H1 (cell line): ENCODE measurements at regions not wholly inside any gene's neighbourhood (a gene's known extent, or its start where the extent isn't known, plus 50 kb on each side); places are given as distances from the start of the nearest gene placed in this dataset.

Source experiments
- CTCF ChIA-PET: fragments of 300-600 bp; sonication (Branson Sonifier 250); formaldehyde crosslinking; loops from one replicate; lab custom pipeline; 2021; ENCODE audit not compliant: partially characterized antibody; lab: Charles Lee
- POLR2A ChIA-PET: fragments of 300-600 bp; sonication (Branson Sonifier 250); formaldehyde crosslinking; loops from one replicate; lab custom pipeline; 2021; ENCODE audit warnings: inconsistent platforms; ENCODE audit not compliant: partially characterized antibody; lab: Charles Lee
- DNase-seq, 2 experiments: peaks; one replicate each; pipeline versions ENCODE4 v3.0.0 to v3.0.0-alpha.2; 2010 to 2022; ENCODE audit warnings: low spot score in 2 of 2, low read depth in 1 of 2, mixed read lengths in 1 of 2
- FAIRE-seq: peaks from 2 replicates; lab custom pipeline; 2011; peaks lifted over from hg19 to GRCh38; lab: Jason Lieb, UNC
- H2AFZ ChIP-seq: 2 replicates; pipeline ENCODE4 v1.8.1; 2012; ENCODE audit warnings: low read length, inconsistent platforms
- H2AK5ac ChIP-seq: 2 replicates; pipeline ENCODE4 v1.6.1; 2013; ENCODE audit warnings: low read depth, low read length
- H2BK120ac ChIP-seq: replicated peaks from 2 replicates; pipeline ENCODE3; 2013; ENCODE audit warnings: low read depth, low read length, inconsistent platforms
- H2BK12ac ChIP-seq: 2 replicates; pipeline ENCODE4 v1.6.1; 2013; ENCODE audit warnings: low read depth, low read length
- H2BK15ac ChIP-seq: 2 replicates; pipeline ENCODE4 v1.6.1; 2013; ENCODE audit warnings: low read length
- H2BK20ac ChIP-seq: 2 replicates; pipeline ENCODE4 v1.6.1; 2013; ENCODE audit warnings: low read length
- H2BK5ac ChIP-seq: 2 replicates; pipeline ENCODE4 v1.6.1; 2013; ENCODE audit warnings: low read depth, low read length
- H3K14ac ChIP-seq: 2 replicates; pipeline ENCODE4 v1.6.1; 2013; ENCODE audit warnings: inconsistent platforms; ENCODE audit not compliant: insufficient read length
- H3K18ac ChIP-seq: 2 replicates; pipeline ENCODE4 v1.6.1; 2013; ENCODE audit warnings: low read length; ENCODE audit errors: extremely low read depth
- H3K23ac ChIP-seq: 2 replicates; pipeline ENCODE4 v1.6.1; 2013; ENCODE audit warnings: inconsistent platforms; ENCODE audit not compliant: insufficient read length
- H3K23me2 ChIP-seq: 2 replicates; pipeline ENCODE4 v1.6.1; 2013; ENCODE audit warnings: low read depth, low read length
- H3K27ac ChIP-seq: 2 replicates; pipeline ENCODE4 v1.6.1; 2011; ENCODE audit warnings: low read depth, low read length, inconsistent platforms
- H3K27me3 ChIP-seq, 4 experiments: replicated peaks in 1 of 4; 1 replicate in 1 of 4; 2 replicates in 3 of 4; pipeline versions ENCODE4 v1.6.1 to v1.8.1; 2011 to 2013; ENCODE audit warnings: low read length in 3 of 4, mild to moderate bottlenecking in 3 of 4, inconsistent platforms in 2 of 4, mixed read lengths in 2 of 4, moderate library complexity in 1 of 4; ENCODE audit not compliant: control insufficient read depth in 3 of 4, insufficient read depth in 3 of 4; ENCODE audit errors: extremely low read depth in 1 of 4
- H3K36me3 ChIP-seq, 4 experiments: 2 replicates each; pipeline versions ENCODE4 v1.6.1 to v1.8.1; 2011 to 2013; ENCODE audit warnings: mild to moderate bottlenecking in 4 of 4, low read length in 3 of 4, moderate library complexity in 2 of 4, control low read depth in 1 of 4, inconsistent platforms in 1 of 4; ENCODE audit not compliant: insufficient read depth in 4 of 4, control insufficient read depth in 2 of 4
- H3K4ac ChIP-seq: replicated peaks from 2 replicates; pipeline ENCODE3; 2013; ENCODE audit warnings: low read length, low read depth, mixed read lengths, inconsistent platforms; ENCODE audit not compliant: insufficient read length
- H3K4me1 ChIP-seq, 4 experiments: replicated peaks in 1 of 4; 1 replicate in 1 of 4; 2 replicates in 3 of 4; pipeline versions ENCODE4 v1.6.1 to v1.8.1; 2011 to 2013; ENCODE audit warnings: low read length in 3 of 4, inconsistent platforms in 2 of 4, mixed read lengths in 1 of 4; ENCODE audit not compliant: insufficient read depth in 4 of 4, control insufficient read depth in 3 of 4
- H3K4me2 ChIP-seq, 2 experiments: 2 replicates each; pipeline versions ENCODE4 v1.6.1 to v1.8.1; 2011 to 2013; ENCODE audit warnings: low read depth in 2 of 2, low read length in 2 of 2, control low read depth in 1 of 2, inconsistent platforms in 1 of 2, mild to moderate bottlenecking in 1 of 2; ENCODE audit not compliant: insufficient read depth in 1 of 2
- H3K4me3 ChIP-seq, 4 experiments: fragments of 200-600, 300-600 bp in 1 of 4; sonication (generic), shearing (Covaris generic), sonication (Bioruptor Twin) in 1 of 4; 2 replicates each; pipeline versions ENCODE4 v1.5.1 to v1.8.1; 2011 to 2016; ENCODE audit warnings: low read length in 4 of 4, low read depth in 3 of 4, control low read depth in 2 of 4, inconsistent platforms in 2 of 4, mild to moderate bottlenecking in 2 of 4, mixed read lengths in 1 of 4, moderate library complexity in 1 of 4; ENCODE audit not compliant: insufficient read depth in 2 of 4; ENCODE audit errors: extremely low read depth in 1 of 4
- H3K56ac ChIP-seq: replicated peaks from 2 replicates; pipeline ENCODE3; 2013; ENCODE audit warnings: low read depth, mild to moderate bottlenecking, mixed read lengths, low read length, inconsistent platforms; ENCODE audit not compliant: insufficient read length
- H3K79me1 ChIP-seq: 2 replicates; pipeline ENCODE4 v1.6.1; 2013; ENCODE audit warnings: low read depth, low read length, control low read depth
- H3K79me2 ChIP-seq, 2 experiments: 2 replicates each; pipeline versions ENCODE4 v1.6.1 to v1.8.1; 2012 to 2013; ENCODE audit warnings: low read length in 2 of 2, mild to moderate bottlenecking in 2 of 2, inconsistent platforms in 1 of 2; ENCODE audit not compliant: insufficient read depth in 2 of 2, control insufficient read depth in 1 of 2
- H3K9ac ChIP-seq, 4 experiments: replicated peaks in 1 of 4; 1 replicate in 1 of 4; 2 replicates in 3 of 4; pipeline versions ENCODE4 v1.6.1 to v1.8.1; 2011 to 2013; ENCODE audit warnings: low read depth in 3 of 4, low read length in 3 of 4, control low read depth in 2 of 4, mild to moderate bottlenecking in 2 of 4, moderate library complexity in 2 of 4, inconsistent platforms in 1 of 4; ENCODE audit errors: extremely low read depth in 1 of 4
- H3K9me3 ChIP-seq, 2 experiments: 2 replicates each; pipeline versions ENCODE4 v1.6.1 to v1.8.1; 2012 to 2013; ENCODE audit warnings: mild to moderate bottlenecking in 2 of 2, moderate library complexity in 2 of 2, control low read depth in 1 of 2, inconsistent platforms in 1 of 2, low read depth in 1 of 2, low read length in 1 of 2, mixed read lengths in 1 of 2; ENCODE audit not compliant: insufficient read depth in 2 of 2
- H4K20me1 ChIP-seq, 2 experiments: replicated peaks in 1 of 2; 2 replicates each; pipeline versions ENCODE3 to v1.8.1; 2011 to 2013; ENCODE audit warnings: inconsistent platforms in 2 of 2, low read length in 2 of 2, mild to moderate bottlenecking in 1 of 2; ENCODE audit not compliant: insufficient read depth in 2 of 2, control insufficient read depth in 1 of 2
- H4K5ac ChIP-seq: 2 replicates; pipeline ENCODE4 v1.6.1; 2013; ENCODE audit warnings: low read length, low read depth, mixed read lengths, inconsistent platforms; ENCODE audit not compliant: insufficient read length
- H4K8ac ChIP-seq: 2 replicates; pipeline ENCODE4 v1.8.0; 2013; ENCODE audit warnings: mild to moderate bottlenecking, moderate library complexity, low read length, inconsistent platforms; ENCODE audit not compliant: insufficient read depth; ENCODE audit errors: extremely low read depth
- H4K91ac ChIP-seq: replicated peaks from 2 replicates; pipeline ENCODE3; 2013; ENCODE audit warnings: low read length, mixed read lengths, inconsistent platforms; ENCODE audit not compliant: insufficient read length
- CTCF ChIP-seq, 3 experiments: IDR thresholded peaks; 1 replicate in 2 of 3; 2 replicates in 1 of 3; pipeline versions ENCODE4 v1.5.1 to v1.6.1; 2011; ENCODE audit warnings: low read length in 3 of 3, mild to moderate bottlenecking in 3 of 3, inconsistent platforms in 2 of 3, low read depth in 1 of 3, moderate library complexity in 1 of 3; ENCODE audit not compliant: insufficient read depth in 1 of 3; ENCODE audit errors: control extremely low read depth in 1 of 3
- EP300 ChIP-seq, 2 experiments: IDR thresholded peaks; 1 replicate in 1 of 2; 2 replicates in 1 of 2; pipeline ENCODE4 v1.6.1; 2011 to 2012; ENCODE audit warnings: low read depth in 2 of 2, low read length in 2 of 2, mild to moderate bottlenecking in 2 of 2, borderline replicate concordance in 1 of 2, inconsistent platforms in 1 of 2, moderate library complexity in 1 of 2
- POLR2AphosphoS5 ChIP-seq: IDR thresholded peaks from 2 replicates; pipeline ENCODE4 v1.6.1; 2011; ENCODE audit warnings: low read depth, low read length
- SRF ChIP-seq: IDR thresholded peaks from 2 replicates; pipeline ENCODE4 v1.6.1; 2011; ENCODE audit warnings: mild to moderate bottlenecking, low read depth, low read length, moderate library complexity
- WGBS, 2 experiments: shearing (Covaris generic) in 1 of 2; methylation state at CpG; one replicate each; pipeline versions ENCODE4 v1.1.6 to v1.1.7; 2013 to 2015; ENCODE audit warnings: low lambda C conversion rate in 2 of 2, mixed read lengths in 2 of 2, inconsistent platforms in 1 of 2, low coverage in 1 of 2, missing lambda C conversion rate in 1 of 2; ENCODE audit not compliant: insufficient replicate concordance in 2 of 2, insufficient coverage in 1 of 2, insufficient read length in 1 of 2; ENCODE audit errors: extremely low coverage in 1 of 2, missing lambda C conversion rate in 1 of 2; 5-methylcytosine and 5-hydroxymethylcytosine counted together

- Histone ChIP-seq H3K4me3 (no peak overlapping the region), H2BK20ac (no peak overlapping the region), H3K4me2 (no peak overlapping the region; a peak in 1 of 4 replicates), H3K36me3 (no peaks in the 10 kb centered on the region), H3K27me3 (no peaks in the 10 kb centered on the region), H3K79me1 (no peaks in the 10 kb centered on the region), H3K9me3 (no peaks in the 10 kb centered on the region), H3K79me2 (no peaks in the 10 kb centered on the region), H4K91ac (no peak overlapping the region), H3K14ac (no peak overlapping the region), H3K56ac (no peak overlapping the region), H3K23ac (no peak overlapping the region), H4K5ac (no peak overlapping the region), H2BK120ac (no peak overlapping the region), H3K27ac (no peak overlapping the region), H2BK5ac (no peak overlapping the region), H4K8ac (no peak overlapping the region), H3K4me1 (peaks cover 0 to 6% (median 0%) of the 10 kb centered on the region in 4 experiments; a peak in 1 of 7 replicates), H2AK5ac (no peak overlapping the region), H3K4ac (no peak overlapping the region), H2AFZ (peak overlapping the region; percentile 78), H4K20me1 (no peaks in the 10 kb centered on the region), H3K23me2 (no peaks in the 10 kb centered on the region), H2BK15ac (no peak overlapping the region), H3K9ac (no peak overlapping the region), H2BK12ac (no peak overlapping the region), H3K18ac (no peak overlapping the region)
- DNase-seq: no peak
- 67% methylated on average over 6 of the region's 6 CpGs; no CpG with 5 or more reads in 1 of the 2 experiments for whole genome bisulfite sequencing, 2 experiments
- TF ChIP-seq CTCF (IDR thresholded peaks at IDR 0.05; ENCODE audit: control extremely low read depth in 1 of 3, insufficient read depth in 1 of 3, low read depth in 1 of 3, low read length in 3 of 3): no peak
- no peak for TF ChIP-seq EP300 (IDR thresholded peaks at IDR 0.05; ENCODE audit: borderline replicate concordance in 1 of 2, low read depth in 2 of 2, low read length in 2 of 2)
- no peak for TF ChIP-seq POLR2AphosphoS5
- TF ChIP-seq SRF: no peak
- ChIA-PET CTCF (no interaction called here), POLR2A (no interaction called here)
- no peak for FAIRE-seq
These were observed 218.4 kb downstream of the ACTL7B start for GRCh38 chr9:108637340-108637739.
